SK-N-SH treated with all-trans-retinoic acid at 6 μM for 48 hours (cell line): ENCODE measurements at regions not wholly inside any gene's neighbourhood (a gene's known extent, or its start where the extent isn't known, plus 50 kb on each side); places are given as distances from the start of the nearest gene placed in this dataset.

ENCODE experiments used
- ATAC-seq: fragments of 200-7000 bp; cut with Tn5 transposase; 3 replicates; pipeline ENCODE4 v1.9.1; 2020; ENCODE audit warnings: mild to moderate bottlenecking, moderate library complexity
- ARNTL ChIP-seq: fragments of 450-650 bp; formaldehyde crosslinking; IDR thresholded peaks from 2 replicates; pipeline ENCODE4 v1.5.0; 2020; ENCODE audit warnings: low read depth, mild to moderate bottlenecking, moderate library complexity, borderline replicate concordance
- BACH2 ChIP-seq: fragments of 250-450 bp; sonication (Bioruptor Pico); IDR thresholded peaks from 2 replicates; pipeline ENCODE4 v1.9.0; 2021; ENCODE audit warnings: mild to moderate bottlenecking, borderline replicate concordance
- CREB5 ChIP-seq: fragments of 250-450 bp; sonication (Bioruptor Pico); IDR thresholded peaks from 2 replicates; pipeline ENCODE4 v1.5.1; 2020; ENCODE audit warnings: low read depth, mild to moderate bottlenecking, moderate library complexity
- CSDC2 ChIP-seq: fragments of 250-450 bp; sonication (Bioruptor Pico); IDR thresholded peaks from 2 replicates; pipeline ENCODE4 v1.5.0; 2020; ENCODE audit warnings: mild to moderate bottlenecking, moderate library complexity
- CSRNP3 ChIP-seq: fragments of 250-450 bp; sonication (Bioruptor Pico); IDR thresholded peaks from 2 replicates; pipeline ENCODE4 v1.5.1; 2021; ENCODE audit warnings: mild to moderate bottlenecking, moderate library complexity
- ESRRG ChIP-seq: fragments of 250-450 bp; sonication (Bioruptor Pico); IDR thresholded peaks from 2 replicates; pipeline ENCODE4 v1.6.1; 2021; ENCODE audit warnings: mild to moderate bottlenecking
- GLIS3 ChIP-seq: fragments of 250-450 bp; sonication (Bioruptor Pico); IDR thresholded peaks from 2 replicates; pipeline ENCODE4 v1.5.0; 2020; ENCODE audit warnings: mild to moderate bottlenecking, moderate library complexity
- ISL1 ChIP-seq: fragments of 250-450 bp; sonication (Bioruptor Pico); IDR thresholded peaks from 2 replicates; pipeline ENCODE4 v2.1.2; 2022; ENCODE audit warnings: mild to moderate bottlenecking, moderate library complexity
- OSR1 ChIP-seq: fragments of 250-450 bp; sonication (Bioruptor Pico); IDR thresholded peaks from 2 replicates; pipeline ENCODE4 v1.8.0; 2022; ENCODE audit warnings: moderate library complexity, mild to moderate bottlenecking, inconsistent platforms
- PATZ1 ChIP-seq: fragments of 250-450 bp; sonication (Bioruptor Pico); IDR thresholded peaks from 2 replicates; pipeline ENCODE4 v1.8.0; 2020; ENCODE audit warnings: mild to moderate bottlenecking, moderate library complexity, borderline replicate concordance
- POU6F1 ChIP-seq: fragments of 250-450 bp; sonication (Bioruptor Pico); IDR thresholded peaks from 2 replicates; pipeline ENCODE4 v1.8.0; 2021; ENCODE audit warnings: low read depth, mild to moderate bottlenecking, moderate library complexity, borderline replicate concordance
- PPARA ChIP-seq: fragments of 250-450 bp; sonication (Bioruptor Pico); IDR thresholded peaks from 2 replicates; pipeline ENCODE4 v1.5.0; 2020; ENCODE audit warnings: mild to moderate bottlenecking, borderline replicate concordance
- RARB ChIP-seq: fragments of 250-450 bp; sonication (Bioruptor Pico); IDR thresholded peaks from 2 replicates; pipeline ENCODE4 v1.8.0; 2021; ENCODE audit warnings: mild to moderate bottlenecking, moderate library complexity
- SNAI2 ChIP-seq: fragments of 250-450 bp; sonication (Bioruptor Pico); IDR thresholded peaks from 2 replicates; pipeline ENCODE4 v1.5.0; 2020; ENCODE audit warnings: mild to moderate bottlenecking, moderate library complexity
- TCF4 ChIP-seq: fragments of 250-450 bp; sonication (Bioruptor Pico); IDR thresholded peaks from 2 replicates; pipeline ENCODE4 v1.8.0; 2021; ENCODE audit warnings: mild to moderate bottlenecking, moderate library complexity, borderline replicate concordance
- TOX ChIP-seq: fragments of 250-450 bp; sonication (Bioruptor Pico); IDR thresholded peaks from 2 replicates; pipeline ENCODE4 v1.8.0; 2021; ENCODE audit warnings: mild to moderate bottlenecking, moderate library complexity, borderline replicate concordance
- TSHZ2 ChIP-seq: fragments of 250-450 bp; sonication (Bioruptor Pico); IDR thresholded peaks from 2 replicates; pipeline ENCODE4 v1.5.0; 2020; ENCODE audit warnings: mild to moderate bottlenecking, moderate library complexity
- ZC3H10 ChIP-seq: fragments of 250-450 bp; sonication (Bioruptor Pico); IDR thresholded peaks from 2 replicates; pipeline ENCODE4 v1.5.1; 2021; ENCODE audit warnings: mild to moderate bottlenecking, moderate library complexity
- ZFP3 ChIP-seq: fragments of 250-450 bp; sonication (Bioruptor Pico); IDR thresholded peaks from 2 replicates; pipeline ENCODE4 v1.5.0; 2020; ENCODE audit warnings: mild to moderate bottlenecking, moderate library complexity
- ZFP30 ChIP-seq: fragments of 450-650 bp; formaldehyde crosslinking; IDR thresholded peaks from 2 replicates; pipeline ENCODE4 v1.5.0; 2022; ENCODE audit warnings: mild to moderate bottlenecking, moderate library complexity
- ZNF565 ChIP-seq: fragments of 450-650 bp; formaldehyde crosslinking; conservative IDR thresholded peaks from 2 replicates; pipeline ENCODE4 v1.5.0; 2020; ENCODE audit warnings: low read depth, mild to moderate bottlenecking, moderate library complexity
- ZNF70 ChIP-seq: fragments of 450-650 bp; formaldehyde crosslinking; IDR thresholded peaks from 2 replicates; pipeline ENCODE4 v1.5.0; 2020; ENCODE audit warnings: mild to moderate bottlenecking, moderate library complexity
- ZNF8 ChIP-seq: fragments of 450-650 bp; formaldehyde crosslinking; IDR thresholded peaks from 2 replicates; pipeline ENCODE4 v1.5.0; 2020; ENCODE audit warnings: mild to moderate bottlenecking, moderate library complexity

GRCh38 chr9:18163146-18163545 is 310.8 kb upstream of the ADAMTSL1 start:
- TF ChIP-seq TCF4 (no peak), SNAI2 (CRISPR knock-in tag) (no peak), TOX (no peak), ISL1 (CRISPR knock-in tag) (no peak), RARB (CRISPR knock-in tag) (no peak), ARNTL (CRISPR knock-in tag) (no peak), PPARA (CRISPR knock-in tag) (no peak), GLIS3 (no peak), CREB5 (CRISPR knock-in tag) (no peak), ZNF565 (CRISPR knock-in tag) (no peak)
- ATAC-seq: no peak

- no peak for ATAC-seq
Measured at GRCh38 chr9:18167733-18168132, 306.2 kb upstream of the ADAMTSL1 start.

GRCh38 chr9:18173923-18174322 is 300.0 kb upstream of the ADAMTSL1 start:
- TF ChIP-seq OSR1: no peak
- TF ChIP-seq CSDC2: no peak
- TF ChIP-seq TCF4: no peak
- no peak for TF ChIP-seq PATZ1 (CRISPR knock-in tag)
- TF ChIP-seq TOX: no peak
- TF ChIP-seq ZFP30 (CRISPR knock-in tag): no peak
- no peak for TF ChIP-seq BACH2 (CRISPR knock-in tag)
- no peak for TF ChIP-seq ZNF8 (CRISPR knock-in tag)
- no peak for TF ChIP-seq ZFP3
- TF ChIP-seq ESRRG: no peak
- no peak for TF ChIP-seq SNAI2 (CRISPR knock-in tag)
- no peak for TF ChIP-seq GLIS3
- no peak for TF ChIP-seq ARNTL (CRISPR knock-in tag)
- no peak for TF ChIP-seq ISL1 (CRISPR knock-in tag)
- TF ChIP-seq ZNF70 (CRISPR knock-in tag): no peak
- TF ChIP-seq POU6F1 (CRISPR knock-in tag): no peak
- no peak for TF ChIP-seq CSRNP3
- no peak for TF ChIP-seq PPARA (CRISPR knock-in tag)
- ATAC-seq: 0 out of 3 replicates have a peak, but pooled peaks have one; percentile 26

More at GRCh38 chr9:18167733-18168132, 306.2 kb upstream of the ADAMTSL1 start:
- TF ChIP-seq ZNF70 (CRISPR knock-in tag) (no peak), ZC3H10 (CRISPR knock-in tag) (no peak), ESRRG (no peak), POU6F1 (CRISPR knock-in tag) (no peak), ZFP30 (CRISPR knock-in tag) (no peak)
- TF ChIP-seq, all 23 proteins: peak for 0

GRCh38 chr9:18182636-18183035 is 291.3 kb upstream of the ADAMTSL1 start:
- no peak for ATAC-seq

More at GRCh38 chr9:18182636-18183035, 291.3 kb upstream of the ADAMTSL1 start:
- TF ChIP-seq BACH2 (CRISPR knock-in tag): no peak
- TF ChIP-seq POU6F1 (CRISPR knock-in tag): no peak
- TF ChIP-seq PATZ1 (CRISPR knock-in tag): no peak
- no peak for TF ChIP-seq TSHZ2
